ENCODE measurements at regions not wholly inside any gene's neighbourhood (a gene's known extent, or its start where the extent isn't known, plus 50 kb on each side); places are given as distances from the start of the nearest gene placed in this dataset.

GRCh38 chr18:46293742-46294181 is 189.6 kb downstream of the HAUS1 start:
- no peak for DNase-seq (ENCODE audit: low read depth in 2 of 2, low spot score in 1 of 2)

- no peak for DNase-seq (ENCODE audit: low read depth in 2 of 2, low spot score in 1 of 2)
These were observed 190.1 kb downstream of the HAUS1 start for GRCh38 chr18:46294318-46294717.

GRCh38 chr18:46294751-46295150 is 190.6 kb downstream of the HAUS1 start:
- no peak for DNase-seq (ENCODE audit: low read depth in 2 of 2, low spot score in 1 of 2)

GRCh38 chr18:46295416-46295815 is 191.2 kb downstream of the HAUS1 start:
- no peak for DNase-seq (ENCODE audit: low read depth in 2 of 2, low spot score in 1 of 2)

GRCh38 chr18:46296656-46297055 is 192.5 kb downstream of the HAUS1 start:
- DNase-seq (ENCODE audit: low read depth in 2 of 2, low spot score in 1 of 2), result no peak

- DNase-seq (ENCODE audit: low read depth in 2 of 2, low spot score in 1 of 2), result no peak
These were observed 192.9 kb downstream of the HAUS1 start for GRCh38 chr18:46297124-46297523.

- DNase-seq (ENCODE audit: low read depth in 2 of 2, low spot score in 1 of 2), result no peak
These were observed 193.4 kb downstream of the HAUS1 start for GRCh38 chr18:46297621-46298020.

GRCh38 chr18:46298511-46298910 is 194.3 kb downstream of the HAUS1 start:
- no peak for DNase-seq (ENCODE audit: low read depth in 2 of 2, low spot score in 1 of 2)

- no peak for DNase-seq (ENCODE audit: low read depth in 2 of 2, low spot score in 1 of 2)
These were observed 195.4 kb downstream of the HAUS1 start for GRCh38 chr18:46299465-46300008.

- no peak for DNase-seq (ENCODE audit: low read depth in 2 of 2, low spot score in 1 of 2)
These were observed 196.9 kb downstream of the HAUS1 start for GRCh38 chr18:46301081-46301480.

- DNase-seq (ENCODE audit: low read depth in 2 of 2, low spot score in 1 of 2), result no peak
These were observed 197.4 kb downstream of the HAUS1 start for GRCh38 chr18:46301571-46301970.

GRCh38 chr18:46302528-46303485 is 198.6 kb downstream of the HAUS1 start:
- DNase-seq (ENCODE audit: low read depth in 2 of 2, low spot score in 1 of 2), result no peak

- DNase-seq (ENCODE audit: low read depth in 2 of 2, low spot score in 1 of 2), result no peak
These were observed 206.1 kb downstream of the HAUS1 start for GRCh38 chr18:46310258-46310657.

- no peak for DNase-seq (ENCODE audit: low read depth in 2 of 2, low spot score in 1 of 2)
These were observed 206.6 kb downstream of the HAUS1 start for GRCh38 chr18:46310675-46311345.

- DNase-seq (ENCODE audit: low read depth in 2 of 2, low spot score in 1 of 2), result no peak
These were observed 207.3 kb downstream of the HAUS1 start for GRCh38 chr18:46311491-46311890.

GRCh38 chr18:46312221-46312620 is 208.0 kb downstream of the HAUS1 start:
- no peak for DNase-seq (ENCODE audit: low read depth in 2 of 2, low spot score in 1 of 2)

GRCh38 chr18:46313521-46313920 is 209.3 kb downstream of the HAUS1 start:
- no peak for DNase-seq (ENCODE audit: low read depth in 2 of 2, low spot score in 1 of 2)

- no peak for DNase-seq (ENCODE audit: low read depth in 2 of 2, low spot score in 1 of 2)
These were observed 209.8 kb downstream of the HAUS1 start for GRCh38 chr18:46314011-46314410.

- no peak for DNase-seq (ENCODE audit: low read depth in 2 of 2, low spot score in 1 of 2)
These were observed 211.0 kb downstream of the HAUS1 start for GRCh38 chr18:46315161-46315560.

GRCh38 chr18:46318356-46318755 is 214.2 kb downstream of the HAUS1 start:
- DNase-seq (ENCODE audit: low read depth in 2 of 2, low spot score in 1 of 2), result no peak

- no peak for DNase-seq (ENCODE audit: low read depth in 2 of 2, low spot score in 1 of 2)
These were observed 215.6 kb downstream of the HAUS1 start for GRCh38 chr18:46319783-46320182.

- DNase-seq (ENCODE audit: low read depth in 2 of 2, low spot score in 1 of 2), result no peak
These were observed 216.1 kb downstream of the HAUS1 start for GRCh38 chr18:46320297-46320696.

Data from stimulated activated CD8-positive, alpha-beta memory T cell treated with anti-CD3 and anti-CD28 coated beads, Interleukin-4, amount 100 ng/mL, for 1 hour (primary cell).